Frontal cortex (tissue), 3 donors: ENCODE measurements at regions not wholly inside any gene's neighbourhood (a gene's known extent, or its start where the extent isn't known, plus 50 kb on each side); places are given as distances from the start of the nearest gene placed in this dataset.

ENCODE experiments used
- DNase-seq, 2 donors: peaks; one replicate each; pipeline ENCODE4 v3.0.0; 2012; ENCODE audit warnings: low spot score in 2 of 2
- FAIRE-seq: peaks from 2 replicates; lab custom pipeline; 2012; peaks lifted over from hg19 to GRCh38; lab: Jason Lieb, UNC
- donor health status: control.
- donor health status: control.
- donor health status: control.

GRCh38 chr9:84445737-84446136 is 105.2 kb upstream of the SLC28A3 start:
- DNase-seq = no peak
- no peak for FAIRE-seq

- DNase-seq = no peak
- FAIRE-seq = no peak
These were observed 106.7 kb upstream of the SLC28A3 start for GRCh38 chr9:84447305-84447704.

GRCh38 chr9:84450029-84450428 is 109.5 kb upstream of the SLC28A3 start:
- no peak for DNase-seq
- no peak for FAIRE-seq

GRCh38 chr9:84456527-84456926 is 116.0 kb upstream of the SLC28A3 start:
- FAIRE-seq (no peak), DNase-seq (no peak)

GRCh38 chr9:84460695-84461094 is 120.1 kb upstream of the SLC28A3 start:
- DNase-seq = no peak
- no peak for FAIRE-seq

- FAIRE-seq (no peak), DNase-seq (no peak)
These were observed 122.7 kb upstream of the SLC28A3 start for GRCh38 chr9:84463272-84463671.

GRCh38 chr9:84466580-84467285 is 126.2 kb upstream of the SLC28A3 start:
- FAIRE-seq (no peak), DNase-seq (no peak)

GRCh38 chr9:84471816-84472215 is 131.3 kb upstream of the SLC28A3 start:
- DNase-seq (no peak), FAIRE-seq (no peak)

- DNase-seq (no peak), FAIRE-seq (no peak)
These were observed 138.4 kb upstream of the SLC28A3 start for GRCh38 chr9:84478996-84479395.

GRCh38 chr9:84480071-84480470 is 139.5 kb upstream of the SLC28A3 start:
- DNase-seq = no peak
- no peak for FAIRE-seq

GRCh38 chr9:84481231-84481630 is 140.7 kb upstream of the SLC28A3 start:
- no peak for FAIRE-seq
- DNase-seq = no peak

- DNase-seq (no peak), FAIRE-seq (no peak)
These were observed 141.2 kb upstream of the SLC28A3 start for GRCh38 chr9:84481636-84482218.

GRCh38 chr9:84482607-84483006 is 142.0 kb upstream of the SLC28A3 start:
- no peak for DNase-seq

GRCh38 chr9:84484172-84484571 is 143.6 kb upstream of the SLC28A3 start:
- FAIRE-seq = no peak
- no peak for DNase-seq

More at GRCh38 chr9:84482607-84483006, 142.0 kb upstream of the SLC28A3 start:
- FAIRE-seq = no peak

GRCh38 chr9:84485539-84485938 is 145.0 kb upstream of the SLC28A3 start:
- FAIRE-seq (no peak), DNase-seq (no peak)

- DNase-seq = no peak
- no peak for FAIRE-seq
These were observed 146.1 kb upstream of the SLC28A3 start for GRCh38 chr9:84486663-84487062.

- FAIRE-seq (no peak), DNase-seq (no peak)
These were observed 149.8 kb upstream of the SLC28A3 start for GRCh38 chr9:84490206-84490841.

- no peak for DNase-seq
- no peak for FAIRE-seq
These were observed 150.3 kb upstream of the SLC28A3 start for GRCh38 chr9:84490842-84491325.

- no peak for FAIRE-seq
- DNase-seq = no peak
These were observed 152.0 kb upstream of the SLC28A3 start for GRCh38 chr9:84492366-84493159.

- FAIRE-seq = no peak
- no peak for DNase-seq
These were observed 152.9 kb upstream of the SLC28A3 start for GRCh38 chr9:84493284-84493947.
